Right cardiac atrium (tissue), 5 donors: ENCODE measurements at regions not wholly inside any gene's neighbourhood (a gene's known extent, or its start where the extent isn't known, plus 50 kb on each side); places are given as distances from the start of the nearest gene placed in this dataset.

Experiments used
- ATAC-seq, 2 donors: fragments of 200-7000 bp; cut with Tn5 transposase; one replicate each; pipeline versions ENCODE4 v1.8.0 to v1.9.1; 2020; ENCODE audit warnings: moderate library complexity in 2 of 2, mild to moderate bottlenecking in 1 of 2
- DNase-seq, 3 donors: peaks; one replicate each; pipeline ENCODE4 v3.0.0-alpha.2; 2020
- H3K27ac ChIP-seq: one replicate; pipeline ENCODE4 v1.5.1; 2013; ENCODE audit warnings: mild to moderate bottlenecking, low read length, control low read depth, moderate library complexity
- H3K27me3 ChIP-seq: one replicate; pipeline ENCODE4 v1.6.1; 2013; ENCODE audit not compliant: control insufficient read depth, insufficient read depth
- H3K4me1 ChIP-seq: one replicate; pipeline ENCODE4 v1.6.1; 2013; ENCODE audit warnings: low read length; ENCODE audit not compliant: control insufficient read depth, insufficient read depth
- H3K4me3 ChIP-seq: one replicate; pipeline ENCODE4 v1.5.1; 2013; ENCODE audit warnings: low read length, control low read depth
- H3K9me3 ChIP-seq: one replicate; pipeline ENCODE4 v1.6.1; 2013; ENCODE audit warnings: low read length; ENCODE audit not compliant: control insufficient read depth
- WGBS: extraction: QIAGEN DNeasy Blood & Tissue Kit; methylation state at CpG from one replicate; pipeline ENCODE4 v1.1.7; 2013; 5-methylcytosine and 5-hydroxymethylcytosine counted together
- intact Hi-C, 4 donors: fragments of 100-400 bp; cut with DNase I; formaldehyde crosslinking; loops; one replicate each; pipeline versions ENCODE4 v1.11.0 to v1.14.0; 2022 to 2023
- donor health status: healthy with polysubstance abuse.
- donor health status: DM: no; HTN: yes; CAD: no.
- donor health status: DM: no; HTN: no; CAD: no.
- donor health status: DM: no; HTN: yes; CAD: no; lungs with severe emphysema.
- donor health status: DM: yes; HTN: yes; CAD: no.

DNA sequence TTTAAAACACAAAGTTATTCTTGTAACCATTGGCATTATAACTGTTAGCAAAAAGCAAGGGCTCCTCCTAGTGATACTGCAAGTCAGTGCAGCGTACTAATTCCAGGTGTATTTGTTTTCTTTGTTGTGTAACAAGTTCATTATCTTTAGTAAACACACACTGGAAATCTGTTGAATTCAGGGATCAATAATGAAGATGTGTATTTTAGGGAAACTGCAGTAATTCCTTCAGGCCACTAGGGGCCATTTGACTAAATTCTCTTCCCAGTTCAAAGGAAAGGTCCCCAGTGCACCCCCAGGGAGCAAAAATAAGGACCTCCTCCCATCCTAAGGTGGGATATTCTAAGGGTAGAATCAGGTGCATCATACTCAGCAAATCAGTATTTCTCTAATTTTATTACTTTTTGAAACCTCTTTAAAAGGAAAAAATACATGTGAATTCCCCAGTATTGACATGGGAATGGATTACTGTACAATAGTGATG is 158.6 kb upstream of the LYZL1 start:
- no peaks in the 10 kb centered on the region for H3K9me3 ChIP-seq
- H3K4me3 ChIP-seq, result no peak overlapping the region
- DNase-seq (no peak), ATAC-seq (no peak)
- H3K27me3 ChIP-seq, result no peaks in the 10 kb centered on the region
- H3K27ac ChIP-seq, result no peak overlapping the region
- WGBS, result 49% methylated on average over 1 of the region's 1 CpG
- peaks cover 6% of the 10 kb centered on the region for H3K4me1 ChIP-seq
- intact Hi-C loops, result loop anchor here in 2 of 4 donors (5.0 to 10.0 kb wide), 2 partner anchors 175 to 468 kb away; no protein-coding TSS in a partner anchor

DNA sequence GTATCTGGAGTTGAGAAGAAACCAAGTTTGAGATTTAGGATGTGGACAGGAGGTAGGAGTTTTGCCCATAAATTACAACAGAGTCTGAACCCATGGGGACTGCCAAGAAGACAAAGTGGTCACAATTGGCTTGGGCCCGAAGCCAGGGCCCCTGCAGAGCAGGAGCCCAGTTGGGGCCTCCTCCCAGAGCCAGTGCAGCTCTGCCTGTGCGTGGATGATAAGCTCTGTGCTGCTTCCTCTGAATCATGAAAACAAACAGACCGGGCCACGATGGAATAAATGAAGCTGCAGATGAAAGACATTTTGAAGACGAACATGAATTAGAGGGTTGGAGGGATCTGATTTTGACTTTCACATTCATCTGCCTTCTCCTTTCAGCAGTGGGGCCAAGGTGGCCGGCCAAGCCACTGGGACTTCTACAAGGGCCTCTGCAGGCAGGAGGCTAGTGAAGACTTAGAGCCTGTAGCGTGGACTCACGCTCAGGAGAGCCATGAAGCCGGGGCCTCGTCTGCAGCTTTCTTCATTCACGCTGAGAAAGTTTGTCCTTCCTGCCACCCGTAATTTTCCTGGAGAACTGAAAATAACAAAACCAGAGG is 156.8 kb upstream of the LYZL1 start:
- Histone ChIP-seq H3K27me3 (no peaks in the 10 kb centered on the region), H3K27ac (peak overlapping the region; percentile 42), H3K4me3 (no peak overlapping the region), H3K9me3 (no peaks in the 10 kb centered on the region), H3K4me1 (peaks cover 6% of the 10 kb centered on the region)
- intact Hi-C loops, result loop anchor here in 2 of 4 donors (5.0 to 10.0 kb wide), 2 partner anchors 173 to 470 kb away; no protein-coding TSS in a partner anchor
- peak; percentile 67 to 85 (median 80) for DNase-seq
- WGBS, result 43% methylated on average over 12 of the region's 12 CpGs
- peak; percentile 90 to 96 for ATAC-seq

DNA sequence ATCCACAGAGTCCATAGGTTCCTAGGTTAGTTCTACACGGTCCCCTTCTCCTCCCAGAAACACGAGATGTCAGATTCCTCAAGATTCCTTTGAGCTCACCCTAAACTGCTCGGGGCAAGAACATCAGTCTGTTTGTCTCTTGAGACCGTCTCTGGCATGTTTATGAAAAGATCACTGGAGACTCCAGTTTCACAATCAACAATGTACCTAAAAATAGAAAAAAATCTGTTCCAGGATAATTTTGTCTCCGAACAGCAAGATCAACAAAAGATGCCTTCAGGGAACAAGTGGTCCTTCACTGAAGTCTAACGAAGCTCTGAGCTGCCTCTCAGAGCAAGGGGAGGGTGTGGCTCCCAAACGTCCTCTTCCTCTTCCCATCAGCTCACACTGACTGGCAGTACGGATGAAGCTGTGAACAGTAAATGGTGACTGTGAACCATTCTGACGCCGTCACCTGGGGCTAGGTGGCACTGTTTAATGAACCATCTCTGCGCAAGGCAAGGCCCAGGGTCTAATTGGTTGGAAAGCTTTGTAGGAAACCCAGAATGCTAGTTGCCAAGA is 156.2 kb upstream of the LYZL1 start:
- ATAC-seq (peak; percentile 80 to 88), DNase-seq (peak in 1 of 3 donors; percentile 25)
- H3K4me1 ChIP-seq, result peaks cover 6% of the 10 kb centered on the region
- intact Hi-C loops, result loop anchor here in 2 of 4 donors (5.0 to 10.0 kb wide), 2 partner anchors 172 to 470 kb away; no protein-coding TSS in a partner anchor
- H3K27me3 ChIP-seq, result no peaks in the 10 kb centered on the region
- H3K9me3 ChIP-seq, result no peaks in the 10 kb centered on the region
- peak overlapping the region; percentile 42 for H3K27ac ChIP-seq
- H3K4me3 ChIP-seq, result no peak overlapping the region
- 37% methylated on average over 11 of the region's 11 CpGs for WGBS

GRCh38 chr10:29135337-29135736 is 153.5 kb upstream of the LYZL1 start:
- Histone ChIP-seq H3K27ac (no peak overlapping the region), H3K4me3 (no peak overlapping the region), H3K4me1 (peaks cover 6% of the 10 kb centered on the region), H3K27me3 (no peaks in the 10 kb centered on the region), H3K9me3 (no peaks in the 10 kb centered on the region)
- DNase-seq (no peak), ATAC-seq (no peak)
- intact Hi-C loops, result loop anchor here in 1 of 4 donors (10.0 kb wide), 1 partner anchor 169 kb away; no protein-coding TSS in a partner anchor
- 87% methylated on average over 3 of the region's 3 CpGs for WGBS

DNA sequence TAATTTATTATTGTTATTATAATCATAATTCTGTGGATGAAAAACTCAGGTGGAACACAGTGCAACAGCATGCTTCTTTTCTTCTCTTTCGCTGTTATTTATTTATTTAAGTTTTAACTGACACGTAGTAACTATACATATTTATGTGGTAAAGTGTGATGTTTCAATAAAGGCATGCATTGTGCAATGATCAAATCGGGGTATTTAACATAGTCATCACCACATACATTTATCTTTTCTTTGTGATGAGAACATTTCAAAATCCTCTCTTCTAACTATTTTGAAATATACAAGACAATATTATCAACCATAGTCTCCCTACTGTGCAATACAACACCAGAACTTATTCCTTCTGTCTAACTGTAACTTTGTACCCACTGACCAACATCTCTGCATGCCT is 152.5 kb upstream of the LYZL1 start:
- DNase-seq, result no peak
- no peak for ATAC-seq
- no peaks in the 10 kb centered on the region for H3K9me3 ChIP-seq
- H3K4me3 ChIP-seq, result no peak overlapping the region
- intact Hi-C loops, result loop anchor here in 1 of 4 donors (10.0 kb wide), 1 partner anchor 168 kb away; no protein-coding TSS in a partner anchor
- H3K27me3 ChIP-seq, result no peaks in the 10 kb centered on the region
- H3K4me1 ChIP-seq, result peaks cover 6% of the 10 kb centered on the region
- 87% methylated on average over 3 of the region's 3 CpGs for WGBS
- no peak overlapping the region for H3K27ac ChIP-seq

DNA sequence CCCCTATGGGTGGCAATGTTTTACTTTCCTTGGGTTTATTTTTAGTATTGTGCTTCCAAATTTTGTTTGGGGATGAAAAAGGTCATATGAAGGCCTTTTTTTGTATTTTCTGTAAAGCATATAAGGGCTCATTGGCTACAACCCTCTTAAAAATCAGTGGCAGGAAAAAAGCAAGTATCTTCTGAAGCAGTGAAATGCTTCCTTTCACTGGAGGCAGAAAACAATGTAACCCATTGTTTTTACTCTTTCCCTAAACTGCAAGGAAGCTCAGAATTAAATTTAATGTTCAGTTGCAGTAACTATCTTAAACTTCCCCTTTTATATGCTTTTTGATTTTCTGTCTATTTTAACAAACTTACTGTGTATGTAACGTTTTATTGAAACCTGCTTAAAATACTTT is 148.7 kb upstream of the LYZL1 start:
- intact Hi-C loops, result no loop called here
- no peak overlapping the region for H3K4me3 ChIP-seq
- H3K4me1 ChIP-seq, result no peaks in the 10 kb centered on the region
- ATAC-seq, result no peak
- 37% methylated on average over 1 of the region's 1 CpG for WGBS
- no peaks in the 10 kb centered on the region for H3K9me3 ChIP-seq
- no peak for DNase-seq
- no peaks in the 10 kb centered on the region for H3K27me3 ChIP-seq
- H3K27ac ChIP-seq, result no peak overlapping the region

DNA sequence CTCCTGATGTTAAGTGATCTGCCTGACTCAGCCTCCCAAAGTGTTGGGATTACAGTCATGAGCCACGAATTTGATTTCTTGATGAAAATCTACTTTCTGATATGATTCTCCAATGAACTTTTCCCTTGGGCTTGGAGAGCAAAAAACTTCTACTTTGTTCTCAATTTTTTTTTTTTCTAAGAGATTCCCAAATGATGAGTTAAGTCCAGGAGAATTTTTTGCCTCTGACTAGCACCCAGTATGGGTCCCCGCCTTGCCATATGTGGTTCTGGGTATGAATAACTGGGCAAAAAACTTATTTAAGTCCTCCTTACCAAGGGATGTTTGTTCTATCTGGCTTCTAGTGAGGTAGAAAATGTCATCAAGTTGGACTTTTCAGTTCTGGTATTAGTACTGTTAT is 147.9 kb upstream of the LYZL1 start:
- 71% methylated on average over 2 of the region's 2 CpGs for WGBS
- Histone ChIP-seq H3K27me3 (no peaks in the 10 kb centered on the region), H3K4me3 (no peak overlapping the region), H3K9me3 (no peaks in the 10 kb centered on the region), H3K4me1 (no peaks in the 10 kb centered on the region), H3K27ac (no peak overlapping the region)
- DNase-seq (no peak), ATAC-seq (no peak)
- intact Hi-C loops, result no loop called here

DNA sequence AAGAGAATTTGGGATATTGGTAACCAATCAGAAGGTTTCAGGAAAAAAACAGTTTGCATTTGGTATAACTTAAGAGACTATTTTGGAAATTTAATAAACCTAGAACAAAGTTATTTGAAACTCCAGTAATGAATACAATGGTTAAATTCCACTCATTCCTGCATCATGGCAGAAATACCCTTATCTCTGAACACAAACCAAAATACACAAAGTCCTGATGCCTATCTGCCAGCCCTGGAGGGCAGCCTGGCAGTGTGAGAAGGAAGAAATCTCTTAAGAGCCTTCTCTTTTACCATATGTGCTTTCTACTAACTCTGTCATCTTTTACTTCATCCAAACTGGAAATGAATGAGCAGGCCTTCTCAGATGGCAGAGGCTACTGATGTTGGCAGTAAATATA is 147.1 kb upstream of the LYZL1 start:
- Histone ChIP-seq H3K27me3 (no peaks in the 10 kb centered on the region), H3K4me1 (no peaks in the 10 kb centered on the region), H3K9me3 (no peaks in the 10 kb centered on the region), H3K4me3 (no peak overlapping the region), H3K27ac (no peak overlapping the region)
- peak in 1 of 2 donors; percentile 29 for ATAC-seq
- no peak for DNase-seq
- intact Hi-C loops, result no loop called here

DNA sequence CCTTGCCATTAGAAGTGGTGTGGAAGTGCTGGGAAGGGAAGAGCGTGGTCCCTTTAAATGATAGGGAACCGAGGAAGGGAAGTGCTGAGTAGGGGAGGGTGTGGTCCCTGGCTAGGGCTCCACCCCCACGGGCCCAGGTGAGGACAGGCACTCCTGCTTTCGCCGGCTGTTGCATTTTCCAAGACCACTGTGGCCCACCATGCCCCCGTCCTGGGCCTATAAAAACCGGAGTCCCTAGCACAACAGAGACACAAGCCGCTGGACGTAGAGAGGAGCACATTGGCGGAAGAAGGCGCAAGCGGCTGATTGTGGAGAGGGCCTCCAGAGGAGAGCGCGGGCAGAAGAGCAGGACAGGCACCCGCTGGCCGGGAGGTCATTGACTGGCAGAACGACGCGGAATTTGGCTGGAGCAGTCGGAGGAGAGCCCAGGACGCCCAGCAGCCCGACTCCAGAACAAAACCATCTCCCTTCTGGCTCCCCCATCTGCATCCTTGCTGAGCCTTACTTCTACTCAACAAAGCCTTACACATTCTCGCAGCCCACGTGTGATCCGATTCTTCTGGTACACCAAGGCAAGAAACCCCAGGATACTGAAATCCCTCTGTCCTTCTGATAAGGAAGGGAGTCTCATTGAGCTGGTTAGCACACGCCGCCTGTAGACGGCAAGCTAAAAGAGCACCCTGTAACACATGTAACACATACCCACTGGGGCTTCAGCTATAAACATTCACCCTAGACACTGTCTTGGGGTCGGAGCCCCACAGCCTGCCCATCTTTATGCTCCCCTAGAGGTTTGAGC is 146.2 kb upstream of the LYZL1 start:
- intact Hi-C loops, result no loop called here
- no peak overlapping the region for H3K27ac ChIP-seq
- no peaks in the 10 kb centered on the region for H3K27me3 ChIP-seq
- ATAC-seq (peak in 1 of 2 donors; percentile 26), DNase-seq (peak in 1 of 3 donors; percentile 43)
- no peak overlapping the region for H3K4me3 ChIP-seq
- H3K4me1 ChIP-seq, result no peaks in the 10 kb centered on the region
- no peaks in the 10 kb centered on the region for H3K9me3 ChIP-seq
- 80% methylated on average over 29 of the region's 29 CpGs for WGBS

- Histone ChIP-seq H3K9me3 (no peaks in the 10 kb centered on the region), H3K27ac (no peak overlapping the region), H3K4me3 (no peak overlapping the region), H3K27me3 (no peaks in the 10 kb centered on the region), H3K4me1 (no peaks in the 10 kb centered on the region)
- DNase-seq (no peak), ATAC-seq (no peak)
- intact Hi-C loops, result no loop called here
- 70% methylated on average over 2 of the region's 2 CpGs for WGBS
Observed at GRCh38 chr10:29144126-29144525, 144.7 kb upstream of the LYZL1 start.
